ENCODE measurements at regions not wholly inside any gene's neighbourhood (a gene's known extent, or its start where the extent isn't known, plus 50 kb on each side); places are given as distances from the start of the nearest gene placed in this dataset.

- TF ChIP-seq, protein P1, sequence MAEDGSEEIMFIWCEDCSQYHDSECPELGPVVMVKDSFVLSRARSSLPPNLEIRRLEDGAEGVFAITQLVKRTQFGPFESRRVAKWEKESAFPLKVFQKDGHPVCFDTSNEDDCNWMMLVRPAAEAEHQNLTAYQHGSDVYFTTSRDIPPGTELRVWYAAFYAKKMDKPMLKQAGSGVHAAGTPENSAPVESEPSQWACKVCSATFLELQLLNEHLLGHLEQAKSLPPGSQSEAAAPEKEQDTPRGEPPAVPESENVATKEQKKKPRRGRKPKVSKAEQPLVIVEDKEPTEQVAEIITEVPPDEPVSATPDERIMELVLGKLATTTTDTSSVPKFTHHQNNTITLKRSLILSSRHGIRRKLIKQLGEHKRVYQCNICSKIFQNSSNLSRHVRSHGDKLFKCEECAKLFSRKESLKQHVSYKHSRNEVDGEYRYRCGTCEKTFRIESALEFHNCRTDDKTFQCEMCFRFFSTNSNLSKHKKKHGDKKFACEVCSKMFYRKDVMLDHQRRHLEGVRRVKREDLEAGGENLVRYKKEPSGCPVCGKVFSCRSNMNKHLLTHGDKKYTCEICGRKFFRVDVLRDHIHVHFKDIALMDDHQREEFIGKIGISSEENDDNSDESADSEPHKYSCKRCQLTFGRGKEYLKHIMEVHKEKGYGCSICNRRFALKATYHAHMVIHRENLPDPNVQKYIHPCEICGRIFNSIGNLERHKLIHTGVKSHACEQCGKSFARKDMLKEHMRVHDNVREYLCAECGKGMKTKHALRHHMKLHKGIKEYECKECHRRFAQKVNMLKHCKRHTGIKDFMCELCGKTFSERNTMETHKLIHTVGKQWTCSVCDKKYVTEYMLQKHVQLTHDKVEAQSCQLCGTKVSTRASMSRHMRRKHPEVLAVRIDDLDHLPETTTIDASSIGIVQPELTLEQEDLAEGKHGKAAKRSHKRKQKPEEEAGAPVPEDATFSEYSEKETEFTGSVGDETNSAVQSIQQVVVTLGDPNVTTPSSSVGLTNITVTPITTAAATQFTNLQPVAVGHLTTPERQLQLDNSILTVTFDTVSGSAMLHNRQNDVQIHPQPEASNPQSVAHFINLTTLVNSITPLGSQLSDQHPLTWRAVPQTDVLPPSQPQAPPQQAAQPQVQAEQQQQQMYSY (CRISPR knock-in tag; IDR thresholded peaks at IDR 0.05) = no peak
- TF ChIP-seq, protein P2, sequence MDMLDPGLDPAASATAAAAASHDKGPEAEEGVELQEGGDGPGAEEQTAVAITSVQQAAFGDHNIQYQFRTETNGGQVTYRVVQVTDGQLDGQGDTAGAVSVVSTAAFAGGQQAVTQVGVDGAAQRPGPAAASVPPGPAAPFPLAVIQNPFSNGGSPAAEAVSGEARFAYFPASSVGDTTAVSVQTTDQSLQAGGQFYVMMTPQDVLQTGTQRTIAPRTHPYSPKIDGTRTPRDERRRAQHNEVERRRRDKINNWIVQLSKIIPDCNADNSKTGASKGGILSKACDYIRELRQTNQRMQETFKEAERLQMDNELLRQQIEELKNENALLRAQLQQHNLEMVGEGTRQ (IDR thresholded peaks at IDR 0.05; ENCODE audit: borderline replicate concordance, low read depth, low read length) = no peak
These were observed 305.8 kb upstream of the RSPO3 start (continued) for GRCh38 chr6:126812651-126813050.

- DNase-seq (ENCODE audit: low read depth, low spot score) (no peak), ATAC-seq (no peak), FAIRE-seq (no peak)
- no peak overlapping the region for H3K4me2 ChIP-seq (ENCODE audit: control insufficient read depth, insufficient read depth)
- no peak overlapping the region for H3K4me3 ChIP-seq
- no peaks in the 10 kb centered on the region for H3K27me3 ChIP-seq (replicated peaks in 1 of 2; ENCODE audit: control insufficient read depth in 2 of 2, insufficient read depth in 2 of 2, low read length in 1 of 2)
- H2AFZ ChIP-seq (ENCODE audit: control insufficient read depth, low read depth, low read length) = no peak overlapping the region
- no peak for TF ChIP-seq NBN (IDR thresholded peaks at IDR 0.05)
- TF ChIP-seq POLR2A (IDR thresholded peaks at IDR 0.05; ENCODE audit: low read depth, low read length) = no peak
- TF ChIP-seq CHD2 (IDR thresholded peaks at IDR 0.05; ENCODE audit: borderline replicate concordance, low read depth, low read length) = no peak
- TF ChIP-seq MEF2A (IDR thresholded peaks at IDR 0.05; ENCODE audit: insufficient read depth, low read depth, low read length) = no peak
- ChIA-PET RAD21 (ENCODE audit: unreplicated experiment) (no interaction called here), SMC1A (ENCODE audit: uncharacterized antibody, unreplicated experiment) (interaction anchor here (1.1 kb wide), 1 partner anchor 16 kb away, joined by 6 read pairs; no protein-coding TSS in a partner anchor), POLR2A (no interaction called here), CTCF (interaction anchor here (2.2 kb wide), 1 partner anchor 16 kb away, joined by 11 read pairs; no protein-coding TSS in a partner anchor)
- H3K79me2 ChIP-seq (ENCODE audit: control insufficient read depth, insufficient read depth, low read length) = no peaks in the 10 kb centered on the region
- no peaks in the 10 kb centered on the region for H3K9me3 ChIP-seq (replicated peaks; ENCODE audit: control insufficient read depth, insufficient read depth, low read length)
- no peaks in the 10 kb centered on the region for H3K36me3 ChIP-seq (ENCODE audit: control insufficient read depth in 2 of 2, insufficient read depth in 2 of 2, low read length in 1 of 2)
- intact Hi-C loops (cut with micrococcal nuclease; ENCODE audit: unreplicated experiment) = no loop called here
- BruUV-seq (replicated peaks) = no TSS peak
- no peak overlapping the region for H3K27ac ChIP-seq (ENCODE audit: control insufficient read depth, insufficient read depth)
- in situ Hi-C loops (cut with MboI) = no loop called here
- H3K9ac ChIP-seq (ENCODE audit: control insufficient read depth, insufficient read depth, low read length) = no peak overlapping the region
- no peaks in the 10 kb centered on the region for H4K20me1 ChIP-seq (ENCODE audit: control insufficient read depth, insufficient read depth)
- 74% methylated on average over 3 of the region's 3 CpGs for WGBS (ENCODE audit: insufficient coverage, insufficient replicate concordance, low lambda C conversion rate, missing lambda C conversion rate)
- no peaks in the 10 kb centered on the region for H3K4me1 ChIP-seq (ENCODE audit: control insufficient read depth, insufficient read depth, low read length)
These were observed 297.8 kb upstream of the RSPO3 start for GRCh38 chr6:126820634-126821033.

All from GM12878 (cell line).